Inferior parietal cortex (tissue), 1 donor: ENCODE measurements at regions not wholly inside any gene's neighbourhood (a gene's known extent, or its start where the extent isn't known, plus 50 kb on each side); places are given as distances from the start of the nearest gene placed in this dataset.
"Not testable (repeated sequence)": the region's sequence is repeated elsewhere in the genome, so short reads cannot be mapped to it uniquely, and the experiment has no call there.

Experiments used
- DNase-seq: peaks from one replicate; pipeline ENCODE4 v3.0.0-alpha.2; 2016; ENCODE audit errors: extremely low spot score

GRCh38 chr2:156254637-156255067 is 77.9 kb downstream of the NR4A2 start:
- not testable (repeated sequence) for DNase-seq

DNA sequence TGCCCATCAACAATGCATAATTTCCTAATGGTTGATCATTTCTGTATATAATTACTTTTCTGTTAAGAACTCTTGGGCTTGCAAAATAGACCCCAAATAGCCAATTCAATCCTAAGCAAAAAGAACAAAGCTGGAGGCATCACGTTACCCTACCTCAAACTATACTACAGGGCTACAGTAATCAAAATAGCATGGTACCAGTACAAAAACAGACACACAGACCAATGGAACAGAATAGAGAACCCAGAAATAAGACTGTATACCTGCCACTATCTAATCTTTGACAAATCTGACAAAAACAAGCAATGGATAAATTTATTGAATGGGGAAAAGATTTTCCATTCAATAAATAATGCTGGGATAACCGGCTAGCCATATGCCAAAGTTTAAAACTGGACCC is 78.8 kb downstream of the NR4A2 start:
- no peak for DNase-seq

DNA sequence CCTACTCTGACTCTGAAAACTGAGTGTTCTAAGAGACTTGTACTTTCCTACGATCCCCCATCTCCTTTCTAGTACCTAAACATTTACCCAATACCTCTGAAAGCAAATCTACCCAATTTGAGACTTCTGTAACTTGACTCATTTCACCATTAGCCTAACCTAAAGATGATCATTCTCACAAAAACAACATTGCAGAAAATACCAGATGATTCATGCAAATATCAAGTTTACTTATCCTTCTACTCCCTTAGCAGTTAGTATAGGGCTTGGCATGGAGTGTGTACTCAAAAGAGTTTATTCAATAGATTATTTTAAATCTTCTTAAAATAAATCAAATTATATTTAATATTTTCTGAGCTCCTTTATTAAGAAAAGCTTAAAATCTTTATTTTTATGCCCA is 89.6 kb downstream of the NR4A2 start:
- no peak for DNase-seq

DNA sequence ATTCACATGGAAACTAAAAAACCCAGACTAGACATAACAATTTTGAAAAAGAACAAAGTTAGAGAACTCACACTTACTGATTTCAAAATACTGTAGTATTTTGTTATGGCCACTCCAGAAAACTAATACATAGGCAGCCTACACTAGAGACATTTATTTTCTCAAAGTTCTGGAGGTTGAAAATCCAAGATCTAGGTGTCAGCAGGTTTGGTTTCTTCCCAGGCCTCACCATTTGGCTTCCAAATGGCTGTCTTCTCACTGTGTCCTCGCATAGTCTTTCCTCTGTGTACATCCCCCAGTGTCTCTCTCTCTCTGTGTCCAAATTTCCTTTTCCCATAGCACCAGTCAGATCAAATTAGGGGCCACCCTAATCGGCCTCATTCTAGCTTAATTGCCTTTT is 95.0 kb downstream of the NR4A2 start:
- DNase-seq: no peak

- no peak for DNase-seq
These were observed 102.7 kb downstream of the NR4A2 start for GRCh38 chr2:156229724-156230362.

GRCh38 chr2:156223328-156223727 is 109.2 kb downstream of the NR4A2 start:
- DNase-seq: not testable (repeated sequence)

GRCh38 chr2:156221703-156222102 is 110.8 kb downstream of the NR4A2 start:
- DNase-seq: no peak

GRCh38 chr2:156219491-156220100 is 112.9 kb downstream of the NR4A2 start:
- DNase-seq: no peak

DNA sequence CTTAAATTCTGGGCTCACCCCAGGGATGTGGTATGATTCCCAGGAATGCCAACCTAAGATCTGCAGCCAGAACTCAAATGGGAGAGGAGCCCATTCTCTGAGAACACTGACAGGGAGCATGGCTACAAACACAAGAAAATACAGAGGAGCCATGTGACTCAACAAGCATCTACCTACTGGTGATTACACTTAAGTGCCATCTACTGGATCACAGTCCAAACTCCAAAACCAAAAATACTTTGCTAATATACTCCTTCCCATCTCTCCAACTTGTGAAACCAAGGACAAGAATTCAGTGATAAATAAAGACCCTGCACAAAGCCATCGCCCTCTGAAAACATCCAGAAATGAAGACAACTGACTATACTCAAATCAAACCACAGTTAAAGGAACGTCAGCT is 116.9 kb downstream of the NR4A2 start:
- DNase-seq: no peak

DNA sequence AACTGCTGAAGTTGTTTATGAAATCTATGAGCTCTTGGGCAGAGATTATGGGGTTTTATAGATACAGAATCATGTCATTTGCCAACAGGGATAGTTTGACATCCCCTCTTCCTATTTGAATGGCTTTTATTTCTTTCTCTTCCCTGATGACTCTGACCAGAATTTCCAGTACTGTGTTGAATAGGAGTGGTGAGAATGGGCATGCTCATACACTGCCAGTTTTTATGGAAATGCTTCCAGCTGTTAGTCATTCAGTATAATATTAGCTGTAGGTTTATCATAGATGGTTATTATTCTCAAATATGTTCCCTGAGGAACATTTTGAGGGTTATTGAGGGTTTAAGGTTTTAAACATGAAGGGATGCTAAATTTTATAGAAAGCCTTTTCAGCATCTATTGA is 121.2 kb downstream of the NR4A2 start:
- DNase-seq: no peak

GRCh38 chr2:156206355-156206754 is 126.2 kb downstream of the NR4A2 start:
- no peak for DNase-seq

DNA sequence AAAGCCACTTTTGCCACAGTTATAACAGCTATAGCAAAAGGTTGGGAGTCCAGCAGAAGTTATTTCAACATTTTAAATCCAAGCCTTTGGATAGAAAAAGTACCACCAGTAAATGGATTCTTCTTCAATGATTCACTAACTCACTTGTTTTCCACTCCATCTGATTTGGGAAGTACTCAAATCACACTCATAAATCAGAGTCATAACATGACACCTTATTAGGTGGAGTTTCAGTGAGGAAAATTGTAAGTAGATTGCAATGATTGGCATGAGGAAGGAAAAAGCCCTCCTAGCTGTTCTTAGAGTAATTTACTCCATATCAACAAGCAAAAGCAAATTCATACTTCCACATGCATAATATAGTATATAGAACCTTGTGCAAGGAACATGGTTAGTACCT is 132.9 kb downstream of the NR4A2 start:
- no peak for DNase-seq

DNA sequence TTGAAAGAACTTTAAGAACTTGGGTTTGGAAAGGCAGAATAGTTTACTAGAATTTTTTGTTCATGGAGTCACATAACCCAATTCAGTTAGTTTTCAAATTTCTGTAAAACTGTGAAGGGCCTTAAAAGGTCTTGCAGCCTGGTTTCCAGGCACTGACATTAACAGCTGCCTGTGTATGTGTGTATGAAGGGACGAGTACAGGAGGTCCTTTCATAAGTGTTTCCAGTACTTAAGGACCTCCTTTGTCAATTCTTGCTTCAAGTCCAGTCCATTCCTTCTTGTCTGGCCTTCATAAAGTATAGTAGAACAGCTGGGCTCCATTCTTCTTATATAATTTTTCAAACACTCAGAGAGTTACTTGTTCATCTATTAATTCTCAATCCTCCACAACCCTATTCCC is 136.5 kb downstream of the NR4A2 start:
- no peak for DNase-seq

- DNase-seq: no peak
These were observed 140.1 kb downstream of the NR4A2 start for GRCh38 chr2:156192468-156192867.

DNA sequence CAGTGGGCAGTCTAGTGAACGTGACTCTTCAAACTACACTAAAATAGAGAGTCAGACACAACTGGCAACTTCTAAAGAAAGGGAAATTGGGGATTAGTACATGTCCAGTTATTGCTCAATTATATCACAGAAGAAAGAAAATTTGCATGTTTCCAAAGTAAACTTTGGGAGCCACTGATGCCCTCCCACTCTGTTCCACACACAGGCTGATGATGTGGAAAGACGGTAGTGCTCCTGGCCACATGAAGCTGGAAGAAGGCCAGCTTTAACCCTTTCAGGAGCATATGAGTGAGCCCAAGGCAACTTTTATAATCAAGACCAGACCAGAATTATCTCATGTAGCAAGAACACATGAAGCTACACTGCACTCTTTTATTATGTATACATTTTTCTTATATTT is 141.0 kb downstream of the NR4A2 start:
- no peak for DNase-seq

DNA sequence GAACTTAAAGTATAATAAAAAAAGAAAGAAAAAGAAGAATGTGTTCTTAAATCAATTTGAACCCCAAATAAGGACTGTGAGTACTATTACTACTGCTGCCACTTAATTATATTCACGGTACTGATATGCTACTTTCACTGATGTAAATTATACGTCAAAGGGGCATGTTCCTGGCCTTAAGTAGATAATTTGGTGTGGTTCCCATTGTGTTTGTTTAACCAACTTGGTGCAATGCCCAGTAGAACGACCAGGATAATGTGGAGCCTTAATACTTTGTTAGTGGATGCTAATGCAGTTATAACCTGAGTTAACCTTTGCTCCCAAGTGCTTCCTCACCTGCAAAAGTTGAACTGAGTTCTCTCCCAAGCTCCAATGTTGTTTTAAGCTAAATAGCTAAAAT is 142.0 kb downstream of the NR4A2 start:
- no peak for DNase-seq

DNA sequence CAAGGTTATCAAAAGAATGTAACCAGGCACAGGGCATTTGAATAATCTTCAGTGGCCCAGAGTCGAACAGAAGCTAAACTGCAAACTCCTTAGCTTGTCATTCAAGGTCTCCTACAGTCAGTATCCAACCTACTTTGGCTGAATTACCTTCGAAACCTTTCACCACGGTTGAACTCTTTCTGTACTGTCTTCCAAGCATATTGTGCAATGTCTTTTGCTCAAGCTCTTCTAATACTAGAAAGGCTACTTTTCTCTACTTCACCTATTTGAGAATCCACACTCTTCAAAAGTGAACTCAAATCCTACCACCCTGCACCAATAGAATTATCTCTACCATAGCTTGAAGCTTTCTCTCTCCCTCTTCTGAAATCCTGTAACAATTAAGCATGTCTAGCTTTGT is 142.9 kb downstream of the NR4A2 start:
- no peak for DNase-seq

DNA sequence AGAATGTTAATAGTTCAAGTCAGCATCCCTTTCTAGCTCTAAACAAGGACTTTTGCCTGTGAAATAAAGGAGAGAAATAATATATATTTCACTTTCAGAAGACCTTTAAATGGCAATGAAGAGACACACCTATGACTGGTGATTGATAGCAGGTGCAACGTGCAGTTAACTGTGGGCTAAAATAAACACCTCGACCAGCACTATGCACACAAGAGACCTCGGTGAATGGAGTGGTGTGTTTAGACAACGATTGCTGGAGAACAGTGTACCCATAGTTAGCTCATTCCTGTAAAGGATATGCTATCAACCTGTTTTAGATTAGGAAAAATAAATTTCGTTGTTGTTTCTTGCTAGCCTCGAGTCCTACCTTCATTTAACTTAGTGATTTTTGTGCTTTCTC is 143.4 kb downstream of the NR4A2 start:
- no peak for DNase-seq

DNA sequence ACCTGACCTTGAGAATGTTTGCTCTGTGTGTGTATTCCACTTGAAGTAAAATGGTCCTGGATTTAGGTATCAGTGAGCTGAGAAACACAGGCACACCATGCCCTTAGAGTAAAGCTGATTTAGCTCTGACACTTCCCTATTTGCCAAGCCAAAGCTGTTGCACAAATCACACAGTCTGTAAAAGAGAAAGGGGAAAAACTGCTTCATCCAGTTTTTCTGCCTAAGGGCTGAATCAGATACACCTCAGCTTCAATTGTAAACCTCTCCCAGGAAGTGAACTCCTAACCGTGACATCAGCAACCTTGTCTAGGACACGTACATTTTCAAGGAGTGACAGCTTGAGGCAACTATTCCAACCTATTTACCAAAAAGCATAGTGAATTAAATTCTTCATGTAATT is 150.4 kb downstream of the NR4A2 start:
- DNase-seq: no peak

- no peak for DNase-seq
These were observed 151.3 kb downstream of the NR4A2 start for GRCh38 chr2:156181208-156181607.

GRCh38 chr2:156177654-156178053 is 154.9 kb downstream of the NR4A2 start:
- no peak for DNase-seq

DNA sequence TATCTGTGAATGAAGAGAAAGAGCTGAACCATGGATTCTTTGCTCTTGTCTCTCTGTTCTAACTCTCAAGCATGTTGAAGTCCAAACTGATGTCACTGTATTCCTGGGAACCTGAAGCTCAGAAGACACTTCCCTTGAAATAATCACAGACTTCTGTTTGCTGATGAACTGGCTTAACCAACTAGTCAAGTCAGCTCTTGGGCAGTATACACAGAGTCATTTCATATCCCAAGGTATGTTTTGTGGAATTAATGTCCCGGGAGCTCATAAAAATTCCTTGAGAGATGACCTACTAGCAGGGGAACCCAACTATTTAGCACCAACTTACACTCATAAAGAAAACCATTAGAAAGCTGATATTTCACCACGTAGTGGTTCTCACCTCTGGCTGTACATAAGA is 156.6 kb downstream of the NR4A2 start:
- no peak for DNase-seq

DNA sequence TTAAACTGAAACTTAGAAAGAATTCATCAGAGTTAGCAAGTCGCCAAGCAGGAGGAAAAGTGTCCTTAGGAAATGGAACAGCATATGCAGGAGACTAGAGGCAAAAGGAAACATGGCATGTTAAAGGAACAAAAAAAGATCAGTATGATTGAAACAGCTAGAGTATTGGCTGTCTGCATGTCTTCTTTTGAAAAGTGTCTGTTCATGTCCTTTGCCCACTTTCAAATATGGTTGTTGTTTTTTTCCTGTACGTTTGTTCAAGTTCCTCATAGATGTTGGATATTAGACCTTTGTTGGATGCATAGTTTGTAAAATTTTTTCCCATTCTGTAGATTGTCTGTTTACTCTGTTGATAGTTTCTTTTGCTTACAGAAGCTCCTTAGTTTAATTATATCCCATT is 161.6 kb downstream of the NR4A2 start:
- no peak for DNase-seq

GRCh38 chr2:156165742-156166141 is 166.8 kb downstream of the NR4A2 start:
- DNase-seq: no peak
